GM06990 (cell line): ENCODE measurements at regions not wholly inside any gene's neighbourhood (a gene's known extent, or its start where the extent isn't known, plus 50 kb on each side); places are given as distances from the start of the nearest gene placed in this dataset.
"Not testable (repeated sequence)": the region's sequence is repeated elsewhere in the genome, so short reads cannot be mapped to it uniquely, and the experiment has no call there.

Experiments
- DNase-seq: peaks from one replicate; pipeline ENCODE4 v3.0.0-alpha.2; 2011; ENCODE audit not compliant: insufficient read length; ENCODE audit errors: extremely low read depth
- H3K27me3 ChIP-seq: replicated peaks from 2 replicates; pipeline ENCODE4 v1.6.0; 2011; ENCODE audit warnings: low read length; ENCODE audit not compliant: control insufficient read depth, insufficient read depth
- H3K36me3 ChIP-seq: 2 replicates; pipeline ENCODE4 v1.5.1; 2011; ENCODE audit warnings: low read length; ENCODE audit not compliant: control insufficient read depth, insufficient read depth
- H3K4me3 ChIP-seq: replicated peaks from 2 replicates; pipeline ENCODE4 v1.5.1; 2011; ENCODE audit warnings: low read depth, mild to moderate bottlenecking, control low read depth, low read length

GRCh38 chr16:88245241-88246081 lies 137.3 kb upstream of the ZNF469 start:
- H3K36me3 ChIP-seq, H3K4me3 ChIP-seq, H3K27me3 ChIP-seq, DNase-seq: not testable (repeated sequence)

GRCh38 chr16:88246955-88247582 lies 135.7 kb upstream of the ZNF469 start:
- not testable (repeated sequence) for H3K4me3 ChIP-seq, H3K36me3 ChIP-seq, DNase-seq, H3K27me3 ChIP-seq

GRCh38 chr16:88247583-88247966 lies 135.2 kb upstream of the ZNF469 start:
- not testable (repeated sequence) for H3K4me3 ChIP-seq, DNase-seq, H3K27me3 ChIP-seq

GRCh38 chr16:88248761-88249160 lies 134.0 kb upstream of the ZNF469 start:
- H3K36me3 ChIP-seq, H3K27me3 ChIP-seq, DNase-seq, H3K4me3 ChIP-seq: not testable (repeated sequence)

More at GRCh38 chr16:88247583-88247966, 135.2 kb upstream of the ZNF469 start:
- not testable (repeated sequence) for H3K36me3 ChIP-seq

- H3K36me3 ChIP-seq, H3K4me3 ChIP-seq, DNase-seq, H3K27me3 ChIP-seq: not testable (repeated sequence)
Observed at GRCh38 chr16:88250381-88250780, 132.4 kb upstream of the ZNF469 start.

GRCh38 chr16:88252057-88252794 lies 130.5 kb upstream of the ZNF469 start:
- not testable (repeated sequence) for H3K27me3 ChIP-seq, DNase-seq, H3K4me3 ChIP-seq, H3K36me3 ChIP-seq

GRCh38 chr16:88258141-88258540 lies 124.6 kb upstream of the ZNF469 start:
- not testable (repeated sequence) for H3K4me3 ChIP-seq, H3K36me3 ChIP-seq, H3K27me3 ChIP-seq, DNase-seq

- not testable (repeated sequence) for H3K4me3 ChIP-seq, DNase-seq, H3K27me3 ChIP-seq, H3K36me3 ChIP-seq
Observed at GRCh38 chr16:88258764-88259525, 123.8 kb upstream of the ZNF469 start.

- not testable (repeated sequence) for H3K36me3 ChIP-seq, DNase-seq, H3K27me3 ChIP-seq, H3K4me3 ChIP-seq
Observed at GRCh38 chr16:88259538-88259937, 123.2 kb upstream of the ZNF469 start.

GRCh38 chr16:88260146-88260545 lies 122.6 kb upstream of the ZNF469 start:
- H3K27me3 ChIP-seq, H3K36me3 ChIP-seq, DNase-seq, H3K4me3 ChIP-seq: not testable (repeated sequence)

- H3K27me3 ChIP-seq, DNase-seq, H3K4me3 ChIP-seq, H3K36me3 ChIP-seq: not testable (repeated sequence)
Observed at GRCh38 chr16:88260881-88261665, 121.7 kb upstream of the ZNF469 start.

- not testable (repeated sequence) for H3K27me3 ChIP-seq, H3K36me3 ChIP-seq, DNase-seq, H3K4me3 ChIP-seq
Observed at GRCh38 chr16:88261814-88262605, 120.7 kb upstream of the ZNF469 start.
